ENCODE measurements at regions not wholly inside any gene's neighbourhood (a gene's known extent, or its start where the extent isn't known, plus 50 kb on each side); places are given as distances from the start of the nearest gene placed in this dataset.

GRCh38 chr16:29314292-29314934 lies 92.1 kb downstream of the NPIPB11 start:
- TF ChIP-seq CTCF (IDR thresholded peaks at IDR 0.05) = no peak
- TF ChIP-seq POLR2AphosphoS5 (IDR thresholded peaks at IDR 0.05) = no peak
